Embryonic facial prominence (tissue), 1 donor: ENCODE measurements at regions not wholly inside any gene's neighbourhood (a gene's known extent, or its start where the extent isn't known, plus 50 kb on each side); places are given as distances from the start of the nearest gene placed in this dataset.
"Not testable (repeated sequence)": the region's sequence is repeated elsewhere in the genome, so short reads cannot be mapped to it uniquely, and the experiment has no call there.

Experiments
- DNase-seq: peaks from one replicate; pipeline ENCODE4 v3.0.0-alpha.2; 2016; ENCODE audit errors: extremely low spot score

- DNase-seq: no peak
These were observed 244.9 kb downstream of the SP3 start for GRCh38 chr2:173720306-173720705.

GRCh38 chr2:173734797-173735196 lies 230.4 kb downstream of the SP3 start:
- no peak for DNase-seq

GRCh38 chr2:173737954-173738575 lies 227.1 kb downstream of the SP3 start:
- not testable (repeated sequence) for DNase-seq

DNA sequence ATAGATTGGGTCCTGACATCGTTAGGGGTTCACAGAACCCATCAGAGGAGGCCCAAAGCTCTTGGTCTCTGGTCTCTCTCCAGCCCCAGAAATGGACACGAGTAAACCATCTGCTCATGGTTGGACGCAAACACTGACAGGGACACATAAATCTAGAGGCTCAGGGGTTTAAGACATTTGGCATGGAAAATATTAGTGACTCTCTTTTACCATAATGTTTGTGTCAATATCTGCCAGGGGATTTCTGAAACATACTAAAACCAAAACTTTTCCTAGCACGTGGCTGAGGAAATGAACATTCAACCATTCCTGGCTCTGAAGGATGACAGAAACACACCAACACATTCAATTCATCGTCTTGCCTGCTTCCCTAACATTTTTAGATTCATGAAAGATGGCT lies 226.2 kb downstream of the SP3 start:
- no peak for DNase-seq

- DNase-seq: no peak
These were observed 224.5 kb downstream of the SP3 start for GRCh38 chr2:173740639-173741038.

DNA sequence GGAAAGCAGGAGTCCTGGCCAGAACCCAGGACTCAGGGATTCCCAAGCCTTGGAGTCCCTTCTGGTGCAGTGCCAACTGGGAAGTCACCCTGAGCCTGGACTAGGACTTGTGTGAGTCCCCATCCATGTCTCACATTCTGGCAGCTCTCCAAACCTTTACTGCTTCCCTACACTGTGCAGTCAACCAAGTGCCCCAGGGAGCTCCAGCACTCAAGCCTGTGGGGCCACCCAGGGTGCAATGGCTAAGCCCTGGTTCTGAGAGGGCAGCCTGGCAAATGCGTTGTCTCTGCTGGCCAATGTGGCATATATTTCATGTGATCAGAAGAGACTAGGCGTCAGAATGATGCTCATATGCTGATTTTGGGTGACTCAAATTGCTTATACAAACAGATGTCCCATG lies 223.4 kb downstream of the SP3 start:
- DNase-seq: no peak

DNA sequence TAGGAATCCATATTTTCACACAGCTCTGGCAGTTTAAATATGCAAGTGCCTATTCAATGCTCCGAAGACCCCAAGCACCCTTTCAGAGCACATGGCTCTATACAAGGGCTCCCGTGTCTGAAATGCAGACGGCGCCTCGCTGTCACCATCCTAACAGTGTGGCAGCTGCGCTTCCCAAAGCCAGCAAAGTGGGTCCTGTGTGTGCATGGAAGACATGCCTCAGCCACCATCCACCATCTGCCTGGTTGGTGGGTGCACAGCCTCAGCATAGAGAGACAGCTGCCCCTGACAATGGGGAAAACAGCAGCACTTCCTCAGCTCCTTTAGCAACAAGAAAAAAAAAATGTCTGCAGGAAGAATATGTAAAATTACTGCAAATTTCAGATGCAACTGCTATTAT lies 218.1 kb downstream of the SP3 start:
- no peak for DNase-seq

DNA sequence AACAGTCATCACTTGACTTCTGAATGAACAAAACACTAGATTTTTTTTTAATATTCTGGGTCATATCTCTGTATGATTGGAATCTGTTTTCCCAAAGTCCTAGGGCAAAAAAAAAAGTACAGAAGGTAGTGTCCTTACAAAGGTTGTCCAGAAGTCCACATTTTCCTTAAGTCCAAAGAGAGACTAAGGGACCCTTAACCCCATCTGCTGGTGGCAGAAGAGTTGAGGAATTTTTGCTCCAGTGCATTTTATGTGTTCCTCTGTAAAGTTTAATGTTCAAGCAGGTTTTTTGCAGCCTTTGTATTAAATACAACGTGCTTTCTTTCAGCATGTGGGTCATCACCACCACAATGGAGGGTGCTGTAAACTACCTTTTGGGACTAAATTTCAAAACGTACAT lies 215.9 kb downstream of the SP3 start:
- no peak for DNase-seq

DNA sequence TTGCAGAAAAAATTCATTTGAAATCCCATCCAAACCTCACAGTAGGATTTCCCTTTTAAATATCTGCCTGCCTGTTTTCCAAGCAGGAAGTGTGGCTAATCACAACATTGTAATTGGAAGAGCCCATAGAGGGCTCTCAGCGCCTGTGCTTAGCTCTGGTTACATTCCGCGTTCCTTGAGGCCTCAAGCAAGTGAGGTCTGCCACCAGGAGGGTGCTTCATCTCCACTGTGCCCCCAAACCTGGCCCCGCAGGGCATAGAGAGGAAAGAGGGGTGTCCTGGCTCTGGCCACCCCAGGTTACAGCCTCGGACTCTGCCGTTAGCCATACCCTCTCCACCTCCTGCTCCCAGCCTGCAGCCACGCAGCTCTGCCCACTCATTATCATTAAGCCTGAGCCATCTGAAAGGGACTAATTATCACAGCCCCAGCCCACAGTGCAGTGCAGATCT lies 214.8 kb downstream of the SP3 start:
- DNase-seq: peak; percentile 41

GRCh38 chr2:173750831-173751230 lies 214.3 kb downstream of the SP3 start:
- DNase-seq: no peak

DNA sequence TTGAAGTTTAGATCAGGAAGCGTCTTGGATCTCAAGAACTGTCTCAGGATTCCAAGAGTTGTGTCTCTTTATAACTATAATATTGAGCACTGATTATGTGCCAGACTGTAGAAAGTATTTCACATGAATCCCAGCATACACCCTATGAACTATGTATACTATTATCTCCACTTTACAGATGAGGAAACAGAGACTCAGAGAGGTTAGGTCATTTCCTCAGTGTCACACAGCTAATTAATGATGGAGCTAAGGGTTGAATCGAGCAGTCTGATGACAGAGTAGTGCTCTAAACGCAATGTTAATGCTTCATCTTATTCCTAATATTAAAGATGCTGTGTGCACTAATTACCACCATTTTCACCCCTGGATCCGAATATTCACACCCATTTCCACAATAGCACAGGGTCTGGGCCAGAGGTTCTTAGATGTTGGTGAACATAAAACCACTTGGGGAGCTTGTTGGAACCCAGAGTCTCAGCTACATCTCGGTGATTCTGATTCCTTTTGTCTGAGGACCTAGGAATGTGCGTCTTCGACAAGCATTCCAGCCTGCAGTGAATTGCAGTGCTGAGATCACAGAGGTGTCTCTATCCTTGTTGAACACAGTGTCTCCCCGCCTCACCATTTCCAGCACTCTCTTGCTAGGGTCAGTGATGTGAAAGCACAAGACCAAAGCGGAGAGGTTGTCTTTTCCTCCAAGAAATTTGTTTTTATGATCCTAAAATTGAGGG lies 213.8 kb downstream of the SP3 start:
- DNase-seq: no peak

DNA sequence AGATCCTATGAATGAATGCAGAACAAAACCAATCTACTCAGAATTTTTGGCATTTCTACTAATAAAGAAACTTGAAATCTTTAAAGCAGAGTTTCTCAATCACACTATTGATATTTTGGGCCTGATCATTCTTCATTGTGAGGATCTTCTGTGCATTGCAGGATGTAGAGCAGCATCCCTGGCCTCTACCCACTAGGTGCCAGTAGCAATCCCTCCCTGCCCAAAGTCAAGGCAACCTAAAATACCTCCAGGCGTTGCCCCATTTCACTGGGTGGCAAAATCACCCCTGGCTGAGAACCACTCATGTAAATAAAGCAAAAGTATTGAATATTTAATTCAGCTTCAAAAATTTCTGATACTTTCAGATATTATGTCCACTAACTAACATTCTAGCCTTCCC lies 213.0 kb downstream of the SP3 start:
- DNase-seq: no peak

- no peak for DNase-seq
These were observed 211.7 kb downstream of the SP3 start for GRCh38 chr2:173753441-173753840.

GRCh38 chr2:173754165-173754564 lies 211.0 kb downstream of the SP3 start:
- no peak for DNase-seq

DNA sequence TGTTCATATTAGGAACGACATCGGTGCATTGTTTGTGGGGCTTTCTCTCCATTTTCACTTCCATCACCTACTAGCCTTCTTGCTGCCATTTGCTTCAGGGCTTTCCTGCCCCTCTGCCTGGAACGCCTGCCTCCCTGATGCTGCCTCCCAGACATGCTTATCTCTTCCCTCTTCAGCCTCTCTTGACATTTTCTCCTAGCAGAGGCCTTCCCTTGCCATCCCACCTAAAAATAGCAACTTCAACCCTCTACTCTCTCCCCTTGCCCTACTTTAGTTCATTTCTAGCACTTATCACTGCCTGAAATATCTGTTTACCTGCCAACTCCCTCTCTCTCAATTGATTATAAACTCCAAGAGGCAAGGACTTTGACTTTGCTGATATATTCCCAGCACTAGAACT lies 210.3 kb downstream of the SP3 start:
- DNase-seq: no peak

DNA sequence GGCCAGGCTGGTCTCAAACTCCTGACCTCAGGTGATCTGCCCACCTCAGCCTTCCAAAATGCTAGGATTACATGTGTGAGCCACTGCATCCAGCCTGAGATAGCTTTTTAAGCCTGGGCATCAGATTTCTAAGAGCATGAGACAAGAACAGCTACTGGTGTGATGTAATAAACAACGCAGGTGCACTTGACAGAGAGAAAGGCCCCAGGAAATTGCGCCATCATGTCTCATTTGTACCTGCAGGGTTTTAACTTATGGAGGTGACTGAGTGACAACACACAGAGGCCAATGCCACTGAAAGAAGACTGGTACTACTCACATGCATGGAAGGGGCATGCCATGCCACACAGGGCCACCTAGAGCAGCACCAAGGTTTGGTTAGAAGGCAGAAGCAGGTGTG lies 209.4 kb downstream of the SP3 start:
- no peak for DNase-seq

DNA sequence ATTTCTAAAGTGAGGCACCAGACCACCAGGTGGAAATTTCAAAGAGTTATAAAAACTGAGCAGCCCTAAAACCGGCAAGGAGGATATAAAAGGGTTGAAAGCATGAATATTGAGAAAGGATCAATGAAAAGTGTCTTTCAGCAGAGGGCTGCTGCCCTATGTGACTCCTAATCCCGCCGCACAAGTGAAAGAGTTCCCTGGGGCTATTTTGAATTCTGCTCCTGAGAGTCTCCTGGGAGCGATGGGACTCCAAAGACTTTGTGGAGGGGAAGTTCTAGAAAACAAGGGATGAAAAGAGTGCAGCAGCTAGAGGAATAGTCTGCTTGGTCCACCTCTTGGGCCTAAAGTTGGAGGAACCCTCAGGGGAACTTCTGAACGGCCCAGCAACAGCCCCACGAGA lies 205.2 kb downstream of the SP3 start:
- DNase-seq: no peak

DNA sequence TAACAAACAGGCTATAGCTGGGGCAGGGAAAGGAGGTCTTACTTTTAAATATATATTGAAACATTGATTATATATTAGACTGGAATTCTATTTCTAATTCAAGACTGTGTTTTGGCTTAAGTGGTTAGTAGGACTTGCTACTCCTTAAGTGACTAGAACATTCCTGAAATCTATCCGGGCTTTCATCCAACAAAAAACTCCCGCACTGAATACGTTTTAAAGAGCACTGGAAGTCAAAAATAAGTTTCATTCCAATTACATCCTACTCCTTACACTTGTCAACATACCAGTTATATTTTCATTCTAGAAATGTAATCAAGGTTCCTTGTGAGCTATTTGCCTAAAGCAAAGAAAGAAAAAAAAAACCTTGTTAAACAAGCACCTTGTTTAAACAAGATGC lies 204.6 kb downstream of the SP3 start:
- no peak for DNase-seq

GRCh38 chr2:173761603-173762119 lies 203.5 kb downstream of the SP3 start:
- no peak for DNase-seq

GRCh38 chr2:173762221-173762620 lies 203.0 kb downstream of the SP3 start:
- DNase-seq: no peak

- no peak for DNase-seq
These were observed 202.3 kb downstream of the SP3 start for GRCh38 chr2:173762864-173763263.

GRCh38 chr2:173763641-173764040 lies 201.5 kb downstream of the SP3 start:
- no peak for DNase-seq

DNA sequence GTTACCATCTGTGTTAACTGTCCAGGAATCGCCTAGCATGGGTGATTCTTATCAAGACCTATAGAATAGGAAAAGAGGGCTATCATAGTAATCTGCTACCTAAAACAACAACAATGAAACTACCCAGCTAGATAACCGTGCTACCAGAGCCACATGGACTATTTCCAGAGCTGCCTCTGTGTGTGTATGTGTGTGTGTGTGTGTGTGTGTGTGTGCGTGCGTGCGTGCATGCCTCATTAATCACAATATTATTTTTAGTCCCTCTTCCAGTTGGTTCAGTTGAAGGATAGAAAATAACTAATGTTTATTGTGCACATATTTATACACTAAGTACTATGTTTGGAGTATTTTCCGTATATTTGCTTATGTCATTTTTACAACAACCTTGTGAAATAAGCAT lies 201.1 kb downstream of the SP3 start:
- no peak for DNase-seq
